NCI-H748 (cell line): ENCODE measurements at regions not wholly inside any gene's neighbourhood (a gene's known extent, or its start where the extent isn't known, plus 50 kb on each side); places are given as distances from the start of the nearest gene placed in this dataset.

ENCODE experiments used
- DNase-seq: peaks from one replicate; lab custom pipeline; 2025; ENCODE audit not compliant: unreplicated experiment; lab: John Stamatoyannopoulos, UW

DNA sequence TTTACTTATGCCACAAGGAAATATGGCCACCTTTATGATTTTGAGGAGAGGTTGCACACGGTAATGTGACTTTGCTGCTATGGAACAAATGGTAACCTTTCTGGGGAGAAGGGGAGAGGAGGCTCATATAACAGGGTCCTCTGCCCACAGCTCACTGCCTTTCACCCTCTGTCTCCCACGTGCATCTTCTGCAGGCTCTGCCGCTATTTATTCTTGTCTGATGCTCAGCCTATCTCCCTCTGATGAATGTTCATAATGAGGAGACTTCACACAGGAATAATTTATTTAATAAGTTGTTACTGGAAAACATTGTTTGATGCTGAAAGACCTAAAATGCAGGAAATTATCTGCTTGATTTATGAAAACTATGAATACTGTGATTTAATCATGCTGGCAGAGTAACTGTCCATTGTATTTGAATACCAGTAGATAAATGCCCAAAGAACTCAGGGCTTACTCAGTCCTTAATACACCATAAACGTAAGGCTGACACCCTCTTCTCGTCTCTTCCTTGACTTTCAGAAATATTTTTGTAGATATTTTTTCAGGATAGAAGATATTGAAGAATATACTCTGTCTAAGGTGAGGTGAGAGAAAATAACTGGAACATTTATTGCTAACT, 721.1 kb downstream of the QKI start:
- no peak for DNase-seq

DNA sequence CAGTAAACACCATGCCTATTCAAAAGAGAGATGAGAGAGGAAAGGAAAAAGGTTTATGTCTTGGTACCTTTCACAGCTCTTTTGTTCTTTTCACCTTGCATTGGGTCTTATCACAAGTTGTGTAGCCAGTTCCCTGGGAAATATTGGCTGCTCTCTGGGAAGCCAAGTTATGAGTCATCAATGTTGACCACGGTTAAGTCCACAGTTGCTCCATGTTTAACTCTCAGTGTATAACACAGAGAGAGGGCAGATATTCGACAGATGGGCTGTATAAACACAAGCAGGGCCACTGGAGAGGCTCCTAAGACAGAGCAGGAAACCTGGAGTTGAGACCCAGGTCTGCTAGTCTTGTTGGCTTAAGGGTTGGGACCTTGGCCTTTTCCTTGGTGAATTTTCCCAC, 718.6 kb downstream of the QKI start:
- DNase-seq, result peak; percentile 38

DNA sequence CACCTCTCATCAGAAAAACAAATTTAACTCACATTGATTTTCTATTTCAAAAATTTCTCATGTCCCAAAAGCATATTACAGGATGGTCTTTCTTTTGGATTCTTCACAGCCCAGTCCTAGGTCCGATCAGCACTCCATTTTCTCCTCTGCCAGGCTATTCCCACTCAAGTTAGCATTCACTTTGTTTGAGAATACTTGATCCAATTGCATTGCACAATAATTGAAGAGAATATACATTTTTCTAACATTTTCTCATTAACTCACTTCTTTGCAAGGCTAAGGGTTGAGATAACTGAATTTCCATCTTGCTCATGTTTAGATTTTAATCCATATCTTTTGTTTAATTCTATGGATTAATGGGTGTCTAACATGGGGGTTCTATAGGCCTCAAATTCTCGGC, 716.1 kb downstream of the QKI start:
- DNase-seq, result no peak

DNA sequence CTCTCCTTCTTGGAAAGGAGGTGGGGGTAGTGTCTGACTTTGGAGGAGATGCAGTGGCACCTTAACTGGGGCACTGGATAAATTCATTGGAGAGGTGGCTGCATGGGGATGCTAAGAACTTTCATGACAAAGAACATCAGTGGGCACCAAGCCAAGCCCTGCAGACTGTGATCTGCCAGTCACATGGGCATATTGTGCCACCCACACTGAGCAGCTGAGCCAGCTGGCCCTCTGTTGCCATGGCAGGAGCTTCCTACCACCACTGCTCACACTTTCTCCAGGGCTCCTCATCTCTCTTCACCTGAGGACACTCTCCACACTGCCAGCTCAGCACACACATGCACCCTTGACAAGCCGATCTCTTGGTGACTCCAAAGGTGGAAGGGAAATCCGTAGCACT, 715.6 kb downstream of the QKI start:
- DNase-seq, result peak; percentile 44

DNA sequence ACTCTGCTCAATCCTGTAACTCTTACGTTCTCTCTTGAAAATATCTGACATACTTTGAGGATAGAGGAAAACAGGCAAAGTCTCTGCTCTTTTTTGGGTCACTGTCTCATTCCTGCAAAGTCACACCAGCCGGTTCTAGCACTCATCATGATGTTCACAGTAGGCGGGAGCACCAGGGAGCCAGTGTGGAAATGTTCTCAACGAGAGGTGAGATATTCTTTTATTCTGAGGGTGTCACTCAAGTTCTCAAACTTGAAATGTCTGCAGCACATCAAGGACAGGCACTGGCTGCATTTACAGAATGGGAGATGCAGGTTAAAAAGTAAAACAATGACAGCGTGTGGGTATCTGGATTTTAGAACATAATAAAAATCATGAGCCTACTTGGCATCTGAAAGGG, 714.7 kb downstream of the QKI start:
- DNase-seq, result no peak

DNA sequence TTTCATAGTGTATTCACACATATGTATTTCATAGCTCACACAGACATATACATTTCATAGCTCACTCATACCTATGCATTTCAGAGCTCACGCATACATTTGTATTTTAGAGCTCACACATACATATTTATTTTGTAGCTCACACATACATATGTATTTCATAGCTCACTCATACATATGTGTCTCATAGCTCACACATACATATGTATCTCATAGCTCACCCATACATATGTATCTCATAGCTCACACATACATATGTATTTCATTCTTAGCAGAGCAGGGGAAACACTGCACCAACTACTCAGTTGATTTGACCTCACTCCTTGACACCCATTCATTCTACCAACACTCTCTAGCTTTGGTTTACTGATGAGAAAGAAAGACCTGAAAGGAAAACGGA, 713.6 kb downstream of the QKI start:
- no peak for DNase-seq

DNA sequence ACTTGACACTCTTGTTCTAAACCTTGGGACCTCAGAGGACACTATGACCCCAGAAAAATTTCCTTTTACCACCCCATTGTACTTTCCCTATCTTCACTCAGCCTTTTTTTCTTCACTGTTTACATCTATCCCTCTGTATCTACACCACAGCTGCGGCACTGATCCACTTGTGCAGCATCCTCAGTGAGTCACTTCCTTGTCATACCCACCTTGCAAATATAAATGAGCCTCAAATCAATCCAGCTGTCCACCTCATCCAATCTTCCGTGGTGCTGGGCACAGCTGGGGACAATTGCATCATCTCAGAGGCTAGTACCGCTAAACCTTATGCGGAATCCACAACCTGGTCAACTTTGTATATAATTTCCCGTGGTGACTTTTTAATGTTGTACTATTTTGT, 710.5 kb downstream of the QKI start:
- no peak for DNase-seq

DNA sequence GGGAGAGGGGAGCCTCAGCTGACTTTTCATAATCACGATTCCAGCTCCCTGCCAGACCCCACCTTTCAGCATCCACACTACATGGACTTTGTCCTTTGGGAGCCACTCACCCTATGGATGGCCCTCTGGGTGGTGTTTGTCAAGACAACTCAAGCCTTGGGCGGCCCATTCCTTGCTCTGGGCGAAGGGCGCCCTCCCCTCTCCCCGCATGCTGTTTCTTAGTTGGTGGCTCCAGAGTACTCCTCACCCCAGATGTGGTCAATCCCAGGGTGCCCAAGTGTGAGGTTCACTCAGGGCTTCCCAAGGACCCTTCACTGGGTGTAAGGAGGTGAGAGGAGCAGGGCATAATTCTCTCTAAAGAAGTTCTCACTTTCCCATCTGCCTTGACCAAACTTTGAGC, 710.0 kb downstream of the QKI start:
- DNase-seq, result no peak

DNA sequence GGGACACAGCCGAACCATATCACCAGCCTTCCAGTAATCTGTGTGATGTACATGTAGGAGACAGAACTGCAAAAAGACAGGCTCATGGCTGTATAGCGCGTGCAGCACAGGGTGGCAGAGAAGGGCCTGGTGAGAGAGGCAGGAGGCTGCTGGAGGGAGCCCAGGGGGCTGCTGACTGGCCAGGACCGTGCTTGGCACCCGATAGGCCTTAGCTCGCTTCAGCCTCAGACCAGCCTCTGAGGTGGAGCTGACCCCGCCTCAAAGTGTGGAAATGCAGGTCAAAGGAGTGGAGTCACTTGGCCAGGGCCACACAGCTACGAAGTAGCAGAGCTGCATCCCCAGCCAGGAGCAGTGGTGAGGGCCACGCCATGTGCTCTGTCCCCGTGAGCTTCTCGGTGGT, 707.6 kb downstream of the QKI start:
- DNase-seq, result no peak

DNA sequence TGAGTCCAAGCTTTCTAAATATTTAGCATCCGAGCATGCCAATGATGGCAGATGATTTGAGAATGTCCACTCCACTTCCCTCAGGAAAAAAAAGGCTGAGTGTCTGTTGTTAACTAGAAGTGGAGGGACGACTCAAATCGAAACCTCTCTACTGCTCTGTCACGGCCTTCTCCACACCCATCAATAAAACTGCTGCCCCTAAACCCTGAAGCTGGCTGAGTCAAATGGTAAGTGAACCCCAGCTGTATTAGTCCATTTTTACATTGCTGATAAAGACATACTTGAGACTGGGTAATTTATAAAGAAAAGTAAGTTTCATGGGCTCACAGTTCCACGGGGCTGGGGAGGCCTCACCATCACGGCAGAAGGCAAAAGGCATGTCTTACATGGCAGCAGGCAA, 707.0 kb downstream of the QKI start:
- DNase-seq, result no peak

DNA sequence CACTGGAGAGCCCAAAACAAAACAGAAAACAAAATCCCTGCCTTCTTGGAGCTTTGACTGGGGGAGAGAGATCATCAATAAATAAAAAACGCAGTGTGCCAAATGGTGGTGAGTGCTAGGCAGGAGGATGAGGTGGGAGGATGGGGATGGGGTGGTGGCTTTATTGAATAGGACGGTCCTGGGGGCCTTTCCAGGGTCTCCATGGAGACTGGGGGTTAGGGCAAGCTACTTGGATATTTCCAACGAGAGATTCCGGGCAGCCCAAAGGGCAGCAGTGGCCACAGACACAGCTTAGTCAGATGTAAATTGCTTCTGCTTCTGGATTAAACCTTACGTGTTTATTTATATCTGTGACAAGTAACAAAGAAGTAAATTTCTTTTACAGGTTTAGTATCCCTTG, 700.1 kb downstream of the QKI start:
- DNase-seq, result no peak

DNA sequence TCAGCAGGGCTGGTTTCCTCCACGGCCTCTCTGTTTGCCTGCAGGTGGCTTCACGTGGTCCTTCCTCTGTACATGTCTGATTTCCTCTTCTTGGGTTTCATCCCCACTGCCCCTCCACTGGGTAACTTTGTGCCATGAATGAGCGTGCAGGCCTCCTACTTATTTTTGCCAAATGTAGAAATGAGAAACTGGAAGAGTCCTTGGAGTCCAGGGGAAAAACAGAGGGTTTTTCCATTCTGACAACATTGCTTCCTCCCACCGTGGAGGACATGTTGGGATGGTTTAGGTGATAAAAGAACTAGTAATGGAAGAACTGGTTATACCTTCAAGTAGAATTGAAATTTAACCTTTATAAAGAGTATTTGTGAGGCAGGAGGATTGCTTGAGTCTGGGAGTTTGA, 699.5 kb downstream of the QKI start:
- DNase-seq, result no peak

DNA sequence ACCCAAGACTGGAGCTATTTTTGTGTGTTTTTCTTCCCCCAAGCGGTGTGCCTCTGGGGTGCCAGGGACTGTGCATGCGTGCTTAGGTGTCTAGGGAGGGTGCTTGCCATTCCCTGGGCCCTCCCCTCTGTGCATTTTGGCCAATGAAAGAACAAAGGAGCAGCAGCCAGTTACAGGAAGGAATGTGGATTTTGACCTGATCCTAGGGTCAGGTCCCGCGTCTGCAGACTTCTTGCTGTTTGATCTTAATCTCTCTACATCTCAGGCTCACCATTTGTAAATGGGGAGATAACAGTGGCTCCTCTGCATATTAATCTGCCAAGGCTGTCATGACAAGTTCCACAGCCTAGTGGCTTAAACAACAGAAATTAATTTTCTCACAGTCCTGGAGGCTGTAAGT, 699.1 kb downstream of the QKI start:
- DNase-seq, result no peak

DNA sequence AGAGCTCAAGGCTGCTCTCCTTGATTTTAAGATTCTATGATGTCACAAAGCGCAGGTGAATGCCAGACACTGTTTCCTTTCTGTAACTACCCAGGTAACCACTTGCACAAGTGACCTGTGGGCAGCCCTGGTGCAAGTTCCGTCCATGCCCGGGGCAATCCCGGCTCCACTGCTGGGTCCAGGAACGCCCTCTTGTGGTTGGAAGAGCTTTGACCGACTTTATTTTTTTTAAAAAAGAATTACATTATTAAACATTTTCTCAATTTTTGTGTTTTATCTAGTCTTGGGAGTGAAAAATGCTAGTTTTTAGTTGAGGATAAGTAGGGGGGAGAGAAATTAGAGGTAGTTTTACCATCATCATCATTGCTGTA, 695.2 kb downstream of the QKI start:
- peak; percentile 29 for DNase-seq

DNA sequence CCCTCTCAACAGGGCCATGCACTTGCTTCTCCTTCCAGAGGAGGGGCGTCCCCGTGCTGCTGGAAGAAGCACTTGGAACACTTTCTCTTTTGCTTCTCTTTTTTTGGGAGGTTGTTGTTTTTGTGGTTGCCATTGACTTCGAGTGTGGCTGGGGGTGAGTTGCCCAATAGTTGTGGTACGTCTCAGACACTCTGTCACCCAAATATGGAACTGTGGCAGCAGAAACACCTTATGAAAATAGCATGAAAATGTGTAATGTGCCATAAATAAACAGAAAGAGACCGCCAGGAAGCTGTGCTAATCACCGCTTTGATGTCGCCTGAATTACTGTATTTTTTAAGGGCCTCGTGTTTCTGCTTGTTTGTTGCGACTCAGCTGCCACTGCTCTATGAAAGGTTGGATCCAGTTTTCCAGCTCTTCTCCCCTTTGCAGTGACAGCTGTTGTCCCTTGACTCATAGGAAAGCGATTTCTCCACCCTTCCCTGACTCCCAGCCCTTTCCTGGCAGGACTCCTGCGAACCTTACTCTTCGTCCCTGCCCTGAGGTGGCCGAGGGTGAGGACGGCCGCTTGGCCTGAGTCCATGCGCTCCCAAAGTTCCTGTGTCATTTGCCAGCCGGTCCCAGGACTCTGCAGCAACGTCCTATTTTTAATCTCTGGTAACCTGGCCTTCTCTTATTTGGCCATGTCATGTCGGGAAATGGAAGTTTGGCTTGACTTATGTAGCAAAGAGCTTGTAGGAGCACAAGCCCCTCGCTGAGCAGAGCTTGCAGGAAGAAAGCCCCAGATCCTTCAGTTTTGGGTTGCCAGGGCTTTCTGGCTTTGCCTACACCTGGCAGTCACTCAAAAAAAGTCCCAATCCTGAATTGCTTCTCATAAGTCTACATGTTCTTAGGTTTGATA, 694.6 kb downstream of the QKI start:
- peak; percentile 47 for DNase-seq

DNA sequence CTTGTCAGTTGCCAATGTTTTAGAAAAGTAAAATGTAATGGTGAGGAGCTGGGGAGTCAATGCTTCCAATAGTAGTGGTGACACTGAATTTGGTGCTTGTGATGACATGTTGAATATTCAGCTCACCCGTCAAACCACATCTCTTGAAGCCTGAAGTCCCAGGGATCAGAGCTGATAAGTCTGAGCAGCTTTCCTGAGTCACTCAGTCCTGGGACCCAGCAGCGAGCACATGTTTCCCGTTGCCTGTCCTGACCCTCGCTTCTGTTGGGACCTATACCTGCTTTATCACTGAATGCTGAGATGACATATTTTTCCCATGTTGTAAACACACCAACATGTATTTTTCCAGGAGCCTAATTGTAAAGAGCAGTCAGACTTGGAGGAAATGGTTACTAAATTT, 693.6 kb downstream of the QKI start:
- no peak for DNase-seq

DNA sequence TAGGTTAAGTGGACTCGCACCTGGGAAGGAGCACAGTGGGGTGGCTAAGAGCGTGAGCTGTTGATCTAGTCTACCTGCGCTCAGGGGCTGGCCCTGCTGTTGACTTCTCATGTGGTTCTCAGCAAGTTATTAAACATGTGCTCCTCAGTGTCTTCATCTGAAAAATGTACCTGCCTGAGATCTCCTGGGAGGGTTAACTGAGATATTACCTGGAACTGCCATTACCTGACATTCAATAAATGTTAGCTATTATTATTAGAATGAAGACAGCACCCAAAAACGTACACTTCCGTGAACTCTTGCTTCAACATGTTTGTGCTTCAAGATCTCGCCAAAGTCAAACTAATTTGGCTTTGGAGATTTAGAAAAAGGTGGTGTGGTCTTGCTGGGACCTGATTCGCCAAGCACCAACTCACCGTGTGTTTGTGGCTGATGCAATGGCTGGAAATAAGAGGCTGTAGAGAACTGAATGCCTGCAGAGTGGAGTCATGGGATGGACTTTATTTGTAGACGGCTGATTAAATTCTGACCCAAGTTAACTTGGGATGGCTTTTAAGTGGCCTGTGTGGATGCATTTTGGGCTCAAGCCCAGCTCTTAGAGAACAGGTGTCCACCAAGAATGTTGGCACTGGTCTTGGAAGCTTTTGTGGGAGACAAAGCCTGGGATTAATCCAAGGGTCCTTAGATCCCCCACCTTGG, 692.9 kb downstream of the QKI start:
- DNase-seq, result no peak

DNA sequence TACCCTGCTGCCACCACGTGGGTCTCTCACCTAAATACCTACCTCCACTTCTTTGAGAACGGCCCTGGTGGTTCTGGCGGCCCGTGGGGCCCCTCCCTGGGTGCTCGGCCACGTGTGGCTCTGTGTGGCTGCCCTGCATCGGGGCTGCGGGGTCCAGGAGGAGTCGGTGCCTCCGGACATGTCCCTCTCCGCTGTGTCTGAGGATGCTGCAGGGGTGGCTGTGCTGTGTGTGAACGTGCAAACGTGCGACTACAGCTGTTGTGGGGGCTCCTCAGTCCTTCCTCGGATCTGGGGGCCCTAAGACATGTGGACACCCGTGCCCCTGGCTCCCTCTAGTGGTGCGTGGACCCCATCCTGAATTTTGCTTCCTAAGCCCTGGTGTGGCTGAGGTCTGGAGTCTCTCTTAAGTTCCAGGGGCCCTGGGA, 691.8 kb downstream of the QKI start:
- DNase-seq, result no peak

DNA sequence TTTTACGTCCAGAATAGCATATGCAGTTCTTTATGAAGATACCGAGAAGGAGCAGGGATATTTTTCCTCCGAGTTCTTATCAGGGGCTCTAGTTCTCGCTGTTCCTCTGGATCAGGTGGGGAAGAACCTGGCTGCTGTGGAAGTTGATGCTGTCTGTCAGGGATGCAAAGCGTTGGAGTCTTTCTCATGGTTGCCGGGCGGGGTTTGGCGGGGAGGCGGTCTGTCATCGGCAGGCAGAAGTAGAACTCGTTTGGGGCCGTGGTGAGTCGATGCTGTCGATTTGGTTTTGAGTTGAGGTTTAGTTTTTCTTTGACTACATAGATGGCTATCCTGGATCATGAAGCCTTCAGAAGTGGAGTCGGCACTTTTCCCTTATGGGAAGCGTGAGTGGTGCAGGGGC, 691.2 kb downstream of the QKI start:
- DNase-seq, result no peak

DNA sequence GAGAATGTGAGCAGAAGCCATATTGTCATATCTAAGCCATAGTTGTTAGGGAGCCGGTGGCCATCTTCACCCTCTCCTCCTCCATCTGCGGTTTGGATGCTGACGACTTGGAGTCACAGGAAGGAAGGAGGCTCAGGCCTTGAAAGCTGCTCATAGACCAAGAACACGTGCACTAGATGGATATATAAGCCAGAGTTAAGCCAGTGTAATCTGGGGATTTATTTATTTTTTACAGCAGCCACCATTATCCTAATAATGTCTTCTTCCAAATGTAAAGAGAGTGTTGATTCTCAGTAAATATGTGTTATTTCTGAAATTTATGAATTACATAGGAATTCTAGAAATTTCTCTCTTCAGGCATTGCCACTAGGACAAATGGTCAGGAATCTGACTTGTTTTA, 689.9 kb downstream of the QKI start:
- DNase-seq, result no peak

DNA sequence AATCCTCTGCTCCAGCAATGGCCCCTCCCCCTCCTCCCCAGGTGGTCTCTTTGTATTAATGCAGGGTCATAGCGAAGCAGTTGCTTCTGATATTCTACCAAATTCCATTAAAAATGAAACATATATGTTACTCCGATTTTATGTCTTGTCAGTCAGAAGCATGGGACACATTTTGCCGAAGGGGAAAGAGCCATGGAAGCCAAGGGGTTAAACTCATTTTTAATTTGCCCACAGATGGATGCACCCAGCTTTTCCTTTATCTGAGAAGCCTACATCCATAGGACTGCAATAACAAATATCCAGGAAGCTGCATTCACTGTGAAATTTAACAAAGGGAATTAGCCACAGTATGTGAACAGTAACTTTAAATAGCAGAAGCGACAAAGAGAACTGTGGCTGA, 688.2 kb downstream of the QKI start:
- DNase-seq, result no peak

DNA sequence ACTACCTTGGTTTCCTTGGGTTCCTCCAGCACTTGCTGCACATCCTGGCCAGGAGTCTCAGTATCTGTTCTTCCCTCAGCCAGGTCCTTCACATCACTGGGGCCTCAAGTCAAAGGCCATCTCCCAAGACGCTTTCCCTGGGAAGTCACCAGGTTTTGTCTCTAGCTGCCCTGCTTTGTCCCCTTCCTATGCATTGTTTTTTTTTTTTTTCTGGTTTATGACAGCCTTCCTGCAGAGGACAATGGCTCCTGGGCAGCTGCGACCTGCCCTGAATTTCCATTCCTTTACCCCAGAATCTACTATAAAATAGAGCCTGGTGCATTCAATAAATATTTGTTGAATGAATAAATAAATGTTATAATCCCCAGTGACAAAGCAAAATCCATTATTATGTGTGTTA, 687.3 kb downstream of the QKI start:
- DNase-seq, result no peak
